ENCODE measurements at regions not wholly inside any gene's neighbourhood (a gene's known extent, or its start where the extent isn't known, plus 50 kb on each side); places are given as distances from the start of the nearest gene placed in this dataset.

GRCh38 chr2:120525056-120526046, 179.4 kb downstream of the INHBB start (continued):
- TF ChIP-seq HOXA5 (CRISPR knock-in tag; IDR thresholded peaks at IDR 0.05) (0 out of 2 replicates have a peak, but pooled peaks have one; percentile 51), TMF1 (CRISPR knock-in tag; IDR thresholded peaks at IDR 0.05; ENCODE audit: low read depth) (no peak; the same call in 1 of the 2 replicates), ZFP82 (CRISPR knock-in tag; IDR thresholded peaks at IDR 0.05; ENCODE audit: borderline replicate concordance) (no peak), NFIB (CRISPR knock-in tag; IDR thresholded peaks at IDR 0.05; ENCODE audit: borderline replicate concordance) (peak; percentile 96; the same call in 1 of the 2 replicates), THYN1 (CRISPR knock-in tag; IDR thresholded peaks at IDR 0.05; ENCODE audit: borderline replicate concordance, low read depth) (no peak), ATRX (CRISPR knock-in tag; IDR thresholded peaks at IDR 0.05; ENCODE audit: borderline replicate concordance) (no peak), ZNF777 (CRISPR knock-in tag; IDR thresholded peaks at IDR 0.05) (no peak), PHF20 (CRISPR knock-in tag; IDR thresholded peaks at IDR 0.05) (no peak), TCF7L2 (IDR thresholded peaks at IDR 0.05; ENCODE audit: low read depth, low read length) (no peak), EEA1 (CRISPR knock-in tag; IDR thresholded peaks at IDR 0.05; ENCODE audit: borderline replicate concordance) (no peak), HNRNPK (IDR thresholded peaks at IDR 0.05; ENCODE audit: low read depth, low read length, poor library complexity, severe bottlenecking) (no peak), SAP130 (CRISPR knock-in tag; IDR thresholded peaks at IDR 0.05; ENCODE audit: low read depth) (peak; percentile 93), KDM2A (CRISPR knock-in tag; IDR thresholded peaks at IDR 0.05; ENCODE audit: borderline replicate concordance, low read depth) (peak; percentile 88), ZNF883 (CRISPR knock-in tag; IDR thresholded peaks at IDR 0.05; ENCODE audit: not compliant biosample characterization) (no peak)
- TF ChIP-seq, protein P1, sequence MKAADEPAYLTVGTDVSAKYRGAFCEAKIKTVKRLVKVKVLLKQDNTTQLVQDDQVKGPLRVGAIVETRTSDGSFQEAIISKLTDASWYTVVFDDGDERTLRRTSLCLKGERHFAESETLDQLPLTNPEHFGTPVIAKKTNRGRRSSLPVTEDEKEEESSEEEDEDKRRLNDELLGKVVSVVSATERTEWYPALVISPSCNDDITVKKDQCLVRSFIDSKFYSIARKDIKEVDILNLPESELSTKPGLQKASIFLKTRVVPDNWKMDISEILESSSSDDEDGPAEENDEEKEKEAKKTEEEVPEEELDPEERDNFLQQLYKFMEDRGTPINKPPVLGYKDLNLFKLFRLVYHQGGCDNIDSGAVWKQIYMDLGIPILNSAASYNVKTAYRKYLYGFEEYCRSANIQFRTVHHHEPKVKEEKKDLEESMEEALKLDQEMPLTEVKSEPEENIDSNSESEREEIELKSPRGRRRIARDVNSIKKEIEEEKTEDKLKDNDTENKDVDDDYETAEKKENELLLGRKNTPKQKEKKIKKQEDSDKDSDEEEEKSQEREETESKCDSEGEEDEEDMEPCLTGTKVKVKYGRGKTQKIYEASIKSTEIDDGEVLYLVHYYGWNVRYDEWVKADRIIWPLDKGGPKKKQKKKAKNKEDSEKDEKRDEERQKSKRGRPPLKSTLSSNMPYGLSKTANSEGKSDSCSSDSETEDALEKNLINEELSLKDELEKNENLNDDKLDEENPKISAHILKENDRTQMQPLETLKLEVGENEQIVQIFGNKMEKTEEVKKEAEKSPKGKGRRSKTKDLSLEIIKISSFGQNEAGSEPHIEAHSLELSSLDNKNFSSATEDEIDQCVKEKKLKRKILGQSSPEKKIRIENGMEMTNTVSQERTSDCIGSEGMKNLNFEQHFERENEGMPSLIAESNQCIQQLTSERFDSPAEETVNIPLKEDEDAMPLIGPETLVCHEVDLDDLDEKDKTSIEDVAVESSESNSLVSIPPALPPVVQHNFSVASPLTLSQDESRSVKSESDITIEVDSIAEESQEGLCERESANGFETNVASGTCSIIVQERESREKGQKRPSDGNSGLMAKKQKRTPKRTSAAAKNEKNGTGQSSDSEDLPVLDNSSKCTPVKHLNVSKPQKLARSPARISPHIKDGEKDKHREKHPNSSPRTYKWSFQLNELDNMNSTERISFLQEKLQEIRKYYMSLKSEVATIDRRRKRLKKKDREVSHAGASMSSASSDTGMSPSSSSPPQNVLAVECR (CRISPR knock-in tag; IDR thresholded peaks at IDR 0.05; ENCODE audit: borderline replicate concordance), result peak; percentile 62; the same call in 1 of the 2 replicates
- TF ChIP-seq, protein P2, sequence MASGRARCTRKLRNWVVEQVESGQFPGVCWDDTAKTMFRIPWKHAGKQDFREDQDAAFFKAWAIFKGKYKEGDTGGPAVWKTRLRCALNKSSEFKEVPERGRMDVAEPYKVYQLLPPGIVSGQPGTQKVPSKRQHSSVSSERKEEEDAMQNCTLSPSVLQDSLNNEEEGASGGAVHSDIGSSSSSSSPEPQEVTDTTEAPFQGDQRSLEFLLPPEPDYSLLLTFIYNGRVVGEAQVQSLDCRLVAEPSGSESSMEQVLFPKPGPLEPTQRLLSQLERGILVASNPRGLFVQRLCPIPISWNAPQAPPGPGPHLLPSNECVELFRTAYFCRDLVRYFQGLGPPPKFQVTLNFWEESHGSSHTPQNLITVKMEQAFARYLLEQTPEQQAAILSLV (CRISPR knock-in tag; IDR thresholded peaks at IDR 0.05; ENCODE audit: borderline replicate concordance), result peak; percentile 76
- TF ChIP-seq, protein P3, sequence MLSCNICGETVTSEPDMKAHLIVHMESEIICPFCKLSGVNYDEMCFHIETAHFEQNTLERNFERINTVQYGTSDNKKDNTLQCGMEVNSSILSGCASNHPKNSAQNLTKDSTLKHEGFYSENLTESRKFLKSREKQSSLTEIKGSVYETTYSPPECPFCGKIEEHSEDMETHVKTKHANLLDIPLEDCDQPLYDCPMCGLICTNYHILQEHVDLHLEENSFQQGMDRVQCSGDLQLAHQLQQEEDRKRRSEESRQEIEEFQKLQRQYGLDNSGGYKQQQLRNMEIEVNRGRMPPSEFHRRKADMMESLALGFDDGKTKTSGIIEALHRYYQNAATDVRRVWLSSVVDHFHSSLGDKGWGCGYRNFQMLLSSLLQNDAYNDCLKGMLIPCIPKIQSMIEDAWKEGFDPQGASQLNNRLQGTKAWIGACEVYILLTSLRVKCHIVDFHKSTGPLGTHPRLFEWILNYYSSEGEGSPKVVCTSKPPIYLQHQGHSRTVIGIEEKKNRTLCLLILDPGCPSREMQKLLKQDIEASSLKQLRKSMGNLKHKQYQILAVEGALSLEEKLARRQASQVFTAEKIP (CRISPR knock-in tag; IDR thresholded peaks at IDR 0.05; ENCODE audit: borderline replicate concordance), result no peak
